ENCODE measurements at regions not wholly inside any gene's neighbourhood (a gene's known extent, or its start where the extent isn't known, plus 50 kb on each side); places are given as distances from the start of the nearest gene placed in this dataset.

- no peak for TF ChIP-seq CTCF (IDR thresholded peaks at IDR 0.05; ENCODE audit: poor library complexity, severe bottlenecking)
- no peak for TF ChIP-seq POLR2AphosphoS5 (IDR thresholded peaks at IDR 0.05)
- TF ChIP-seq RAD21 (conservative IDR thresholded peaks at IDR 0.05): no peak
- TF ChIP-seq EZH2 (IDR thresholded peaks at IDR 0.05; ENCODE audit: borderline replicate concordance, insufficient read depth, low read length, poor library complexity, severe bottlenecking): no peak
- no peak for TF ChIP-seq EP300 (conservative IDR thresholded peaks at IDR 0.05; ENCODE audit: poor library complexity, severe bottlenecking)
These were observed 95.0 kb upstream of the CALM2 start for GRCh38 chr2:47271054-47272000.

All from neural cell (in vitro differentiated cells).